Prostate gland (tissue), 2 donors: ENCODE measurements at regions not wholly inside any gene's neighbourhood (a gene's known extent, or its start where the extent isn't known, plus 50 kb on each side); places are given as distances from the start of the nearest gene placed in this dataset.
"Not testable (repeated sequence)": the region's sequence is repeated elsewhere in the genome, so short reads cannot be mapped to it uniquely, and the experiment has no call there.

Experiments
- DNase-seq: peaks from one replicate; pipeline ENCODE4 v3.0.0-alpha.2; 2019; ENCODE audit warnings: low spot score
- H3K27ac ChIP-seq, 2 donors: fragments of 200-600 bp; sonication (generic); 2 replicates each; pipeline ENCODE4 v1.5.1; 2017 to 2019
- H3K27me3 ChIP-seq: fragments of 200-600 bp; sonication (generic); replicated peaks from 2 replicates; pipeline ENCODE4 v1.5.1; 2019; ENCODE audit not compliant: insufficient read depth
- H3K36me3 ChIP-seq, 2 donors: fragments of 200-600 bp; sonication (generic); 1 replicate in 1 of 2; 2 replicates in 1 of 2; pipeline versions ENCODE4 v1.5.1 to v1.8.1; 2017 to 2019
- H3K4me1 ChIP-seq: fragments of 200-600 bp; sonication (generic); replicated peaks from 2 replicates; pipeline ENCODE4 v1.5.1; 2019
- H3K4me3 ChIP-seq, 2 donors: fragments of 200-600 bp; sonication (generic); 2 replicates each; pipeline ENCODE4 v1.5.1; 2017 to 2019
- H3K9me3 ChIP-seq: fragments of 200-600 bp; sonication (generic); 2 replicates; pipeline ENCODE4 v1.5.1; 2017
- POLR2A ChIP-seq: fragments of 450-650 bp; IDR thresholded peaks from one replicate; pipeline ENCODE4 v1.6.1; 2016; ENCODE audit warnings: antibody characterized with exemption, mild to moderate bottlenecking
- POLR2AphosphoS5 ChIP-seq: sonication (generic); formaldehyde crosslinking; IDR thresholded peaks from one replicate; pipeline ENCODE4 v1.6.1; 2017; ENCODE audit warnings: antibody characterized with exemption
- WGBS: methylation state at CpG from one replicate; pipeline ENCODE4 v1.1.5; 2018; 5-methylcytosine and 5-hydroxymethylcytosine counted together
- intact Hi-C: fragments of 100-400 bp; cut with DNase I; formaldehyde crosslinking; loops from one replicate; pipeline ENCODE4 v1.14.2; 2022
- TF ChIP-seq, protein P1 (sequence below), 4 experiments: fragments of 200-600 bp in 2 of 4; fragments of 450-650 bp in 2 of 4; sonication (generic) in 2 of 4; IDR thresholded peaks; 1 replicate in 3 of 4; 2 replicates in 1 of 4; pipeline ENCODE4 v1.5.1; 2016 to 2019; ENCODE audit warnings: antibody characterized with exemption in 4 of 4, mild to moderate bottlenecking in 2 of 4, moderate library complexity in 2 of 4

DNA sequence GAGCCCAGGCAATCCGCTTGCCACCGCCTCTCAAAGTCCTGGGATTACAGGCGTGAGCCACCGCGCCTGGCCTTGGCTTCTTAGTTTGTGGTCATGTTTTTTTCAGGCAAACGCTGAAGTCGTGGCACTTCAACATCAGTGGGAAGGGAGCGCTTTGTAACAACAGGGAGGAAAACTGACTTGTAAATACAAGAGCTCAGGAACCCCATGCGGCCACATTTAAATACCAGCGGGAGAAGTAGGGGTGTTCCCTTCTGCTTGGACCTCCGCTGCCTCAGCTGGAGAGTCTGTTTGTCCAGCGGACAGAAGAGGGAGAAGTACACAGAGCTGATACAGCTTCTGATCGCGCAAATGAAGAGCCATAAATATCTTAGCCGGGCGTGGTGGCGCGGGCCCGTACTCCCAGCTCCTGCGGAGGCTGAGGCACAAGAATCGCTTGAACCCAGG lies 108.7 kb upstream of the KMT2C start:
- Histone ChIP-seq H3K4me3 (no peak overlapping the region), H3K4me1 (no peaks in the 10 kb centered on the region), H3K9me3 (no peaks in the 10 kb centered on the region), H3K36me3 (no peaks in the 10 kb centered on the region), H3K27me3 (no peaks in the 10 kb centered on the region), H3K27ac (no peak overlapping the region)
- intact Hi-C loops: no loop called here
- 53% methylated on average over 21 of the region's 21 CpGs for WGBS
- DNase-seq: no peak
- TF ChIP-seq, protein P1, sequence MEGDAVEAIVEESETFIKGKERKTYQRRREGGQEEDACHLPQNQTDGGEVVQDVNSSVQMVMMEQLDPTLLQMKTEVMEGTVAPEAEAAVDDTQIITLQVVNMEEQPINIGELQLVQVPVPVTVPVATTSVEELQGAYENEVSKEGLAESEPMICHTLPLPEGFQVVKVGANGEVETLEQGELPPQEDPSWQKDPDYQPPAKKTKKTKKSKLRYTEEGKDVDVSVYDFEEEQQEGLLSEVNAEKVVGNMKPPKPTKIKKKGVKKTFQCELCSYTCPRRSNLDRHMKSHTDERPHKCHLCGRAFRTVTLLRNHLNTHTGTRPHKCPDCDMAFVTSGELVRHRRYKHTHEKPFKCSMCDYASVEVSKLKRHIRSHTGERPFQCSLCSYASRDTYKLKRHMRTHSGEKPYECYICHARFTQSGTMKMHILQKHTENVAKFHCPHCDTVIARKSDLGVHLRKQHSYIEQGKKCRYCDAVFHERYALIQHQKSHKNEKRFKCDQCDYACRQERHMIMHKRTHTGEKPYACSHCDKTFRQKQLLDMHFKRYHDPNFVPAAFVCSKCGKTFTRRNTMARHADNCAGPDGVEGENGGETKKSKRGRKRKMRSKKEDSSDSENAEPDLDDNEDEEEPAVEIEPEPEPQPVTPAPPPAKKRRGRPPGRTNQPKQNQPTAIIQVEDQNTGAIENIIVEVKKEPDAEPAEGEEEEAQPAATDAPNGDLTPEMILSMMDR (IDR thresholded peaks at IDR 0.05): no peak
- TF ChIP-seq POLR2A: no peak

DNA sequence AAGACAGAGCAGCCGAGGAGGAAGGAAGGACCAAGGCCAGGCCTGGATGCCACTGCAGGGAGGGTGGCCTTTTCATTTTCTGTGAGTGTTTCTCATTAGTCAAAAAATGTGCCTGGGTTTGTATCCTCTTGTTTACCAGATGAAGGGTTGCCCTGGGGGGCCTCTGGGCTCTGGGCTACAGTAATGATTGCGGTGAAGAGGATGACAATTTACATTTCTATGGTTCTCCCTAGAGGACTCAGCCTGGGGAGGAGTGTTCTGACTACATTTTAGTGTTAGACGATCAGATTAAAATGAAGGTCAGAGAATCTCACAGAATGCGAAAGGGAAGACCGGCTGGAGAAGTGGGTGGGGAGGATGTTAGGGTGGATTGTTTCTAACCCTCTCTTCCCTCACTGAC lies 108.0 kb upstream of the KMT2C start:
- no peak overlapping the region for H3K27ac ChIP-seq
- WGBS: 64% methylated on average over 5 of the region's 5 CpGs
- intact Hi-C loops: no loop called here
- no peak for DNase-seq
- H3K4me3 ChIP-seq: no peak overlapping the region
- no peaks in the 10 kb centered on the region for H3K4me1 ChIP-seq
- no peaks in the 10 kb centered on the region for H3K9me3 ChIP-seq
- H3K36me3 ChIP-seq: no peaks in the 10 kb centered on the region
- TF ChIP-seq POLR2AphosphoS5: no peak
- TF ChIP-seq, protein P1 (IDR thresholded peaks at IDR 0.05): no peak
- no peak for TF ChIP-seq POLR2A
- no peaks in the 10 kb centered on the region for H3K27me3 ChIP-seq

DNA sequence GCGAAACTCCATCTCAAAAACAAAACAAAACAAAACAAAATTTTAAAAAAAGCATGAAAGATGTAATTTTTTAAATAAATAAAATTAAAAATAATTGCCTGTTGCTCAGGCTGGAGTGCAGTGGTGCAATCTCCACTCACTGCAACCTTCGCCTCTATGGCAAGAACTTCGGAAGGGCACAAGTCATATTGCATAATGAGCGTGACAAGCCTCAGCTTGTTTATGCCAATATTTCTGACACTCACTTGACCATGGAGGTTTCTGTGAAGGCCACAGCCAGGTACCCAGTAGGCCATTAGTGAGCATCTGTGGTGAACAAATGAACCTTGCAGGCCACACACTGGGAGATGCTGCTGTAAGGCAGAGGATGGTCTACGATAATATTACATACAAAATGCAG lies 106.1 kb upstream of the KMT2C start:
- Histone ChIP-seq H3K4me3 (no peak overlapping the region), H3K36me3 (no peaks in the 10 kb centered on the region), H3K4me1 (no peaks in the 10 kb centered on the region), H3K9me3 (no peaks in the 10 kb centered on the region), H3K27ac (no peak overlapping the region), H3K27me3 (no peaks in the 10 kb centered on the region)
- TF ChIP-seq POLR2A: no peak
- TF ChIP-seq, protein P1 (IDR thresholded peaks at IDR 0.05): no peak
- no peak for TF ChIP-seq POLR2AphosphoS5
- 92% methylated on average over 5 of the region's 5 CpGs for WGBS
- intact Hi-C loops: no loop called here
- DNase-seq: no peak

DNA sequence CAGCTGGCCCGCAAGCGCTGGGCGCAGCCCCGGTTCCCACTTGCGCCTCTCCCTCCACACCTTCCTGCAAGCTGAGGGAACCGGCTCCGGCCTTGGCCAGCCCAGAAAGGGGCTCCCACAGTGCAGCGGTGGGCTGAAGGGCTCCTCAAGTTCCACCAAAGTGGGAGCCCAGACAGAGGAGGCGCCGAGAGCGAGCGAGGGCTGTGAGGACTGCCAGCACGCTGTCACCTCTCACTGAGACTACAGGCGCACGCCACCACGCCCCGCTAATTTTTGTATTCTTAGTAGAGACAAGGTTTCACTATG lies 103.3 kb upstream of the KMT2C start:
- H3K4me1 ChIP-seq, intact Hi-C loops, DNase-seq, H3K36me3 ChIP-seq, H3K4me3 ChIP-seq, H3K27ac ChIP-seq, H3K27me3 ChIP-seq, H3K9me3 ChIP-seq: not testable (repeated sequence)
- WGBS: 98% methylated on average over 17 of the region's 17 CpGs

DNA sequence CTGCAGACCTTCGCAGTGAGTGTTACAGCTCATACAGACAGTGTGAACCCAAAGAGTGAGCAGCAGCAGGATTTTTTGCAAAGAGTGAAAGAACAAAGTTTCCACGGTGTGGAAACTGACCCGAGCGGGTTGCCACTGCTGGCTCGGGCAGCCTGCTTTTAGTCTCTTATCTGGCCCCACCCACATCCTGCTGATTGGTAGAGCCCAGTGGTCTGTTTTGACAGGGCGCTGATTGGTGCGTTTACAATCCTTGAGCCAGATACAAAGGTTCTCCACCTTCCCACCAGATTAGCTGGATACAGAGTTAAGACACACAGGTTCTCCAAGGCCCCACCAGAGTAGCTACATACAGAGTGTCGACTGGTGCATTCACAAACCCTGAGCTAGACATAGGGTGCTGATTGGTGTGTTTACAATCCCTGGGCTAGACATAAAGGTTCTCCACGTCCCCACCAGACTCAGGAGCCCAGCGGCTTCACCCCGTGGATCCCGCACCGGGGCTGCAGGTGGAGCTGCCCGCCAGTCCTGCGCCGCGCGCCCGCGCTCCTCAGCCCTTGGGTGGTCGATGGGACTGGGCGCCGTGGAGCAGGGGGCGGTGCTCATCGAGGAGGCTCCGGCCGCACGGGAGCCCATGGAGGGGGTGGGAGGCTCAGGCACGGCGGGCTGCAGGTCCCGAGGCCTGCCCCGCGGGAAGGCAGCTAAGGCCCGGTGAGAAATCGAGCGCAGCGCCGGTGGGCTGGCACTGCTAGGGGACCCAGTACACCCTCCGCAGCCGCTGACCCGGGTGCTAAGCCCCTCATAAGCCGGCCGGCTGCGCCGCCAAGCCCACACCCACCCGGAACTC lies 102.8 kb upstream of the KMT2C start:
- H3K4me3 ChIP-seq, intact Hi-C loops, H3K9me3 ChIP-seq, H3K27me3 ChIP-seq, DNase-seq, H3K4me1 ChIP-seq, H3K27ac ChIP-seq, H3K36me3 ChIP-seq: not testable (repeated sequence)
- 94% methylated on average over 46 of the region's 46 CpGs for WGBS

DNA sequence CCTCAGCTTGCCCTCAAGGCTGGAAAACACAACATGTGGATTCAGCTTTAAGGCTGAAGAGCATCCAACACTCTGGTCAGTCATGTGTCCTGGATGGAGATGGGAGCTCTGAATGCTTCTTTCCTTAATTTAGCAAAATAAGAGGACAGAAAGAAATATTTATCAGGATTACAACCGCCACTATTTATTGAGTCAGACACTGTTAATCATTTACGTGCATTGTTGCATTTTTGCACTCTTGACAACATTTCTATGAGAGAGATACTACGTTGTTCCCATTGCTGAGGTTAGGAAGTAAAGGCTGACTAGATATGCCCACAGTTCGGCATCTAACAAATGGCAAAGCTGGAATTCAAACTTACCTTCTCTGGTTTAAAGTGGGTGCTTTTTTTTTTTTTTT lies 101.8 kb upstream of the KMT2C start:
- no peaks in the 10 kb centered on the region for H3K4me1 ChIP-seq
- TF ChIP-seq POLR2A (no peak), POLR2AphosphoS5 (no peak)
- TF ChIP-seq, protein P1 (IDR thresholded peaks at IDR 0.05): no peak
- no peak overlapping the region for H3K4me3 ChIP-seq
- H3K27me3 ChIP-seq: no peaks in the 10 kb centered on the region
- H3K9me3 ChIP-seq: no peaks in the 10 kb centered on the region
- DNase-seq: no peak
- H3K27ac ChIP-seq: no peak overlapping the region
- 58% methylated on average over 4 of the region's 4 CpGs for WGBS
- no peaks in the 10 kb centered on the region for H3K36me3 ChIP-seq
- intact Hi-C loops: no loop called here
